Suprapubic skin (tissue), 3 donors: ENCODE measurements at regions not wholly inside any gene's neighbourhood (a gene's known extent, or its start where the extent isn't known, plus 50 kb on each side); places are given as distances from the start of the nearest gene placed in this dataset.

Experiments used
- CTCF ChIP-seq, 2 donors: fragments of 200-600 bp in 1 of 2; fragments of 450-650 bp in 1 of 2; sonication (generic) in 1 of 2; IDR thresholded peaks; one replicate each; pipeline ENCODE4 v1.5.1; 2016 to 2019; ENCODE audit warnings: antibody characterized with exemption in 2 of 2, mild to moderate bottlenecking in 1 of 2, moderate library complexity in 1 of 2
- POLR2A ChIP-seq, 2 donors: fragments of 450-650 bp; IDR thresholded peaks; one replicate each; pipeline ENCODE4 v1.6.1; 2017; ENCODE audit warnings: antibody characterized with exemption in 2 of 2, mild to moderate bottlenecking in 2 of 2, moderate library complexity in 2 of 2

DNA sequence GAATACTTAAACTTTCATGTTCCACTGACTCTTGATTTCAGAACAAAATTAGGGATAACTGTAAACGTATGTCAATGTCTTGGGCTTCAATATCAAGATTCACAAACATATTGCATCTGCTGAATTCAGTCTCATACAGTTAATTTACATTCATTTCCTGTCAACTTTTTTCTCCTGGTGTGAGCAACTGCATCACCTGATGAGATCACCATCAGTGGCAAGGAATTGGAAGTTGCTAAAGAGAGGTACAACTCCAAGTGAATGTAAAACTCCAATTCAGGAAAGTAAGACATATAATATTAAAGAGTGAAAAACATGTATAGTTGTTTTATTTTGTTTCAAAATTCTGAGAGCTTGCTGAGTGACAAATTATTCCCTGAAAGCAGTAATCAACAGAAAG, 1336.2 kb upstream of the C9orf72 start:
- TF ChIP-seq CTCF (IDR thresholded peaks at IDR 0.05) (no peak), POLR2A (IDR thresholded peaks at IDR 0.05) (no peak)
